Superior temporal gyrus (tissue), 1 donor: ENCODE measurements at regions not wholly inside any gene's neighbourhood (a gene's known extent, or its start where the extent isn't known, plus 50 kb on each side); places are given as distances from the start of the nearest gene placed in this dataset.
"Not testable (repeated sequence)": the region's sequence is repeated elsewhere in the genome, so short reads cannot be mapped to it uniquely, and the experiment has no call there.

Experiments used
- DNase-seq: peaks from one replicate; pipeline ENCODE4 v3.0.0-alpha.2; 2016; ENCODE audit errors: extremely low spot score

- no peak for DNase-seq
Measured at GRCh38 chr15:62502451-62502850, 337.4 kb upstream of the C2CD4B start.

- peak; percentile 28 for DNase-seq
Measured at GRCh38 chr15:62503451-62503850, 338.4 kb upstream of the C2CD4B start.

GRCh38 chr15:62505762-62506161 lies 340.7 kb upstream of the C2CD4B start:
- DNase-seq: no peak

GRCh38 chr15:62506217-62506805 lies 341.2 kb upstream of the C2CD4B start:
- DNase-seq: no peak

- DNase-seq: no peak
Measured at GRCh38 chr15:62509395-62509958, 344.4 kb upstream of the C2CD4B start.

- DNase-seq: no peak
Measured at GRCh38 chr15:62510791-62511190, 345.7 kb upstream of the C2CD4B start.

- DNase-seq: no peak
Measured at GRCh38 chr15:62512904-62513303, 347.8 kb upstream of the C2CD4B start.

GRCh38 chr15:62513893-62514292 lies 348.8 kb upstream of the C2CD4B start:
- DNase-seq: no peak

GRCh38 chr15:62515696-62516395 lies 350.8 kb upstream of the C2CD4B start:
- DNase-seq: no peak

- no peak for DNase-seq
Measured at GRCh38 chr15:62517541-62517940, 352.5 kb upstream of the C2CD4B start.

- not testable (repeated sequence) for DNase-seq
Measured at GRCh38 chr15:62518666-62519065, 353.6 kb upstream of the C2CD4B start.

- DNase-seq: no peak
Measured at GRCh38 chr15:62519900-62520299, 354.8 kb upstream of the C2CD4B start.

- DNase-seq: no peak
Measured at GRCh38 chr15:62520887-62521286, 355.8 kb upstream of the C2CD4B start.

- DNase-seq: no peak
Measured at GRCh38 chr15:62521396-62521795, 356.3 kb upstream of the C2CD4B start.

- DNase-seq: no peak
Measured at GRCh38 chr15:62524848-62525247, 359.8 kb upstream of the C2CD4B start.

GRCh38 chr15:62527387-62527786 lies 362.3 kb upstream of the C2CD4B start:
- DNase-seq: no peak

GRCh38 chr15:62528505-62528904 lies 363.4 kb upstream of the C2CD4B start:
- no peak for DNase-seq

GRCh38 chr15:62532367-62532766 lies 367.3 kb upstream of the C2CD4B start:
- no peak for DNase-seq

- DNase-seq: no peak
Measured at GRCh38 chr15:62533687-62534086, 368.6 kb upstream of the C2CD4B start.

GRCh38 chr15:62534996-62535395 lies 369.9 kb upstream of the C2CD4B start:
- DNase-seq: no peak

- DNase-seq: no peak
Measured at GRCh38 chr15:62539236-62539635, 374.2 kb upstream of the C2CD4B start.

- no peak for DNase-seq
Measured at GRCh38 chr15:62541250-62541649, 376.2 kb upstream of the C2CD4B start.

GRCh38 chr15:62541846-62542245 lies 376.8 kb upstream of the C2CD4B start:
- no peak for DNase-seq
